OCI-M2 (cell line): ENCODE measurements at regions not wholly inside any gene's neighbourhood (a gene's known extent, or its start where the extent isn't known, plus 50 kb on each side); places are given as distances from the start of the nearest gene placed in this dataset.
"Not testable (repeated sequence)": the region's sequence is repeated elsewhere in the genome, so short reads cannot be mapped to it uniquely, and the experiment has no call there.

Source experiments
- DNase-seq: peaks from one replicate; lab custom pipeline; 2025; ENCODE audit not compliant: unreplicated experiment; lab: John Stamatoyannopoulos, UW

DNA sequence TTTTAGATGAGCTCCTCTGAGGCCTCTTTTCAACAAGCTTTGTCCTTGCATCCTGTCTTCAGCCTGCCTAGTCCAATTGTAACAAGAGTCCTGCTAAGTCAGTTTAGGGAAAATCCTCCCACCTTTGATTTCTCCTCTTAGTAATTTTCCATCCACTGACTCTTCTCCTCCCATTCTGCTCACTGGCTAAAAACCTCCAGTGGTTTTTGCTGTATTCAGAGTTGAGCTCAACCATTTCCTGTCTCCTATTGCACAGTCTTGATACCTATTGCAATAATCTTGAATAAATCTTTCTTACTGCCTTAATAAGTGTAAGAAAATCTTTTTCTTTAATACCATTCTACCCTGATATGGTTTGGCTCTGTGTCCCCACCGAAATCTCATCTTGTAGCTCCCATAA lies 117.8 kb upstream of the ENPP6 start:
- DNase-seq = no peak

DNA sequence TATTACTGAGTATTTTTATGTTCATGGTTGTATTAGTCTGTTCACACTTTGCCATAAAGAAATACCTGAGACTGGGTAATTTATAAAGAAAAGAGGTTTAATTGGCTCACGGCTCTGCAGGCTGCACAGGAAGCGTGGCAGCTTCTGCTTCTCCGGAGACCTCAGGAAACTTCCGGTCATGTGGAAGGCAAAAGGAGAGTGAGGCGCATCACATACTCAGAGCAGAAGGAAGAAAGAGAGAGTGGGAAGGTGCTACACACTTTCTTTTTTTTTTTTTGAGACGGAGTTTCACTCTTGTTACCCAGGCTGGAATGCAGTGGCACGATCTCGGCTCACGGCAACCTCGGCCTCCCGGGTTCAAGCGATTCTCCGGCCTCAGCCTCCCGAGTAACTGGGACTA lies 115.8 kb upstream of the ENPP6 start:
- not testable (repeated sequence) for DNase-seq

DNA sequence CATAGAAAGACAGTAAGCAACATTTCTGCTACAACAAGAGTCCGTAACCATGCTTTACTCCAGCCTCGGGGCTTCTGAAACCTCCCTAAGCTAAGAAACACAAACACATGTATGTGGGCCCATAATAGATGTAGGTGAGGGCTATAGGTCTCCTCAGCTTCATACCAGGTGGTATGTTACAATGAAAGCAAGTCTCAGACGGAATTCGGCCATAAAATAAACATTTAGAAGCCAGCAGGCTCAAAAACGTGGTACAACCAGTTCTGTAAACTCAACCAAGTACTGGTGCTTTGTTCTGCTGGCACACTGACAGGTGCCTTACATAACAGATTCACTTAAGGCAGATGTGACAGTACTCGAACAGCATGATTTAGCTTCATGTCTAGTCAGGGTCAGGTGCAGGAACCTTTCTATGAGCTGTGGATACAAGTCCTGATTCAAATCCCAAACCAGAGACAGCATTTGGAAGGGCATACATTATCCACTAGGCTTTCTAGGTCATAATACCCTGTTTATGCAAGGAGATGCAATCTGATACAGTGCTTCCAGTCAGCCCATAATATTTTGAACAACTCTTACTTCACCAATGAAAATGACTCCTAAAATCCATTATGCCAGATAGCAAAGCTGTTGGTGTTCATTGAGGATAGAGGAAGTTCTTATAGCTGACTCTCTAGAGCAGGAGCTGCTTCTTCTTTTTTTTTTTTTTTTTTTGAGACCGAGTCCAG lies 113.8 kb upstream of the ENPP6 start:
- no peak for DNase-seq

DNA sequence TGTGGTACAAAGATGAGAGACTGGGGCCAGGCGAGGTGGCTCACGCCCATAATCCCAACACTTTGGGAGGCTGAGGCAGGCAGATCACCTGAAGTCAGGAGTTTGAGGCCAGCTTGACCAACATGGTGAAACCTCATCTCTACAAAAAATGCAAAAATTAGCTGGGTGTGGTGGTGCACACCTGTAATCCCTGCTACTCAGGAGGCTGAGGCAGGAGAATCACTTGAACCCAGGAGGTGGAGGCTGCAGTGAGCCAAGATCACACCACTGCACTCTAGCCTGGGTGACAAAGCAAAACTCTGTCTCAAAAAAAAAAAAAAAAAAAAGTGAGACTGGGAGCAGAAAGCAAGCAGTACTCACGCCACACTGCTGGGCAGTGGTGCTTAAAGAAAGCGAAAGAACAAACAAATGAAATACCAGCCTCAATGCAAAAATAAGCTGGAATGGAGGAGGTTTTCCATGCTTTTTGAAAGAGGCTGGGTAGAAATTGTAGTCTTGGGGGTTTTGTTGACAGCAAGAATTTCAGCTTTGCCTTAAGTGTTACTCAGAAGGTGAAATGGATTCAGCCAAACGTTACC lies 112.9 kb upstream of the ENPP6 start:
- DNase-seq = not testable (repeated sequence)

DNA sequence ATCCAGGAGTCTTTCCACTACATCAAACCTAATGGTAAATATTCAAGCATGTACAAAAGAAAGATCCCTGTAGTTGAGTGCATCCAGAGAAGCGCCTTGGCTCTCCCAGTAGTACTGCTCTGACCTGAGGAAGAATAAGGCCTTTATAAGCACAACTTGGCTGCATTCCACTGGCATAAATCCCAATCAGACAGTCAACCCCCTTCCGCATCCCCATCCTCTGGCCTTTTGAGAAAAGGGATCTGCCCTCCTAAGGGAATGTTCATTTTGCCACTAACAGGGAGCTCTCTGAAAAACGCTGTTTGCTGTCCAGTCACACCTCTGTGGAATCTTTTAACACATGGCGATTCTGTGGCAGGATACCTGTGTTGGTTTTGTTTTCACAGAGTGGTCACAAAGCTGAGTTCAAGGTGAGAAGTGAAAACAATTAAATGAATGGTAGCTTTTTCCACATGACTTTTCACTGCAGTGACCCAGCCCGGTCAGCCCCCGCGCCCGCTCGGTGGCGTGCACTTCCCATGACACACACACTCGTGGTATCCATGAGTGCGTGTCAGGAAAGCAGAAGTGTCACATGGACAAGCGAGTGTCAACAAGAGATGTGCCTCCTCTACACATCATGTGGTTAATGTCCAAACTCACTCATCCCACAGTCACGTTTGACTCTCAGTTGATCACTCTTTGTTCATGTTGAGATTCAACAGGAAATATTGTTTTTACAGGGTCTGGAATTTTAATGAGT lies 112.2 kb upstream of the ENPP6 start:
- DNase-seq = no peak

DNA sequence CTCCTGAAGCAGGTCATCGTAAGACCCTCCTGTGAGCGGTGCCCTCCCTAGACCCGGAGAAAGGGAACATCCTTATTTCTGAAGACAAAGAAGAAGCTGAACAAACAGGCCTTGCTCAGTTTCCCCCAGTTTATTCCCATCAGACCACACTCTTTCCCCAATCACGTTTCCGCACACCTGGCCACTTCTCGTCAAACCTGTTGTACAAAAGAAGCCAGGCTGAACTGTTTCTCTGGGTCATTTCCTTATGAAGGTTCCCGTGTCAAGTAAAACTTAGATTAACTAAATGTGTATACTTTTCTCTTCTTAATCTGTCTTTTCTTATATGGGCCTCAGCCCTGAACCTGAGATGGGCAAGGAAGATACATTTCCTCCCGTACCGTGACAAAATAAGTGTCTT lies 111.6 kb upstream of the ENPP6 start:
- DNase-seq = no peak

DNA sequence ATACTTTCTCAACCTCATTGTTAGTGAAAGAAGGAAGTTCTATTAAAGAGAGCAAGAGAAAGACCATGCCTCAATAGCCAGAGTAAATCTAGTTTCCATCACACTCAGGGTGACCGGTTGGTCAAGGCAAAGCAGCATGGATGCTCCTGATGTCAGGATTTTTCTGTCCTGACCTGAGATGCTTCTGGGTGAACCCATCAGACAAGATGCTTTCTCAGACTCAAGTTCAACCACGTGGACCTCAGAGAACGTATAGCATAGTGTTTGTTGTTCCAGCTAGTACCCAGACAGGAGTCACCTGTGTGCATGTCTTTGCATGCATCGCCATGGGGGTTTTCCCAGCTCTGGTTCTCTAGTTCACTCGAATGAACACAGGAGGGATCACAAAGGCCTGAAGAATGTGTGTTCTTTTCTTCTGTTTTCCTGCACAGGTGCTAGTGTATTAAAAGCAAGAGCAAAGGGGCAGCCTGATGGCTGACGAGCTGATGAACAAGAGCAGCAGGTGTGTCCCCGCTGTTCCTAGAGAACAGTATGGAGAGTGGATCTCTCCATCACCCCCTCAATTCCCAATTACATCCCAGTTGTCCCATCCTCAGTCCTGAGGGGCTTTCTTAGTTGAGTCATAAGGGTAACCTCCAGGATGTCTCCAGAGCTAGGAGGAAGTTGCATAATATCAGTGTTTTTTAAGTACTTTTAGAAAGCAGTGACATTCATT lies 110.5 kb upstream of the ENPP6 start:
- DNase-seq = no peak

DNA sequence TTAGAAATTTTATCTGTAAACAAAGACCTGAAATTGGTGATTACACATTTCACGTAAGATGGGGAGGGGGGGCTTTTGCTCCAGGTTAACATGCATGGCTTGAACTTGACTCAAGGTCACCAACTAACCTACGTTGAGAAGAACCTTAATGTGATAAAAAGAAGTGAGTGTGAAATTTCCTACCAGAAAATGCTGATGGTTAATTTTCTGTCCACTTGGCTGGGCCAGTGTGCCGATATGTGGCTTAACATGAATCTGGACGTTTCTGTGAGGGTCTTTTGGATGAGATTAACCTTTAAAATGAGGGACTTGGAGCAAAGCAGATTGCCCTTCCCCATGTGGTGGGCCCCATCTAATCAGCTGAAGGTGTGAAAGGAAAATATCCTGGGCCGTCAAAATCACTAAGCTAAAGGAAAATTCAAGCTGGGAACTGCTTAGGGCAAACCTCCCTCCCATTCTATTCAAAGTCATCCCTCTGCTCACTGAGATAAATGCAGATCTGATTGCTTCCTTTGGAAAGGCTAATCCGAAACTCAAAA lies 107.3 kb upstream of the ENPP6 start:
- no peak for DNase-seq

DNA sequence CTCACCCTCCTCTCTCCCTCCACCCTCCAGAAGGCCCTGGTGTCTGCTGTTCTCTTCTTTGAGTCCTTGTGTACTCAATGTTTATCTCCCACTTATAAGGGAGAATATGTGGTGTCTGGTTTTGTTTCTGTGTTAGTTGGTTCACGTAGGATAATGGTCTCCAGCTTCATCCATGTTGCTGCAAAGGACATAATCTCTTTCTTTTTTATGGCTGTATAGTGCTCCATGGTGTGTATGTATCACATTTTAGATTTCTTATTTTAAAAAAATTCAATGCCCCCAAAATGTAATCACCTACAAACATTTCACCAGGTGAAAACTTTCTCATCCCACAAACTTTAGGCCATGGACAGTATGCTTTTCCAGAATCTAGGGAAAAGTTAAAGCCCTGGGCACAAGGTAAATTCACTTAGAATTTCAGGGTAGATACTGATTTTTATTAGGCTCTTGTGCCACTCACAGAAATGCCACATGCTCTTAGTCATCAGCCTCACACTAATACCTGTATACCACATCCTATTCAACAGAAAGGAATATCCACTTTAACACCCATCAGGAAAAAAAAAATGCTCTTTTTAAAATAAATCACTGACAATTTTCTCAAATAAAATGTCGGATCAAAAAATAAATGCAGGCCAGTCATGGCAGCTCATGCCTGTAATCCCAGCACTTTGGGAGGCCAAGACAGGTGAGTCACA lies 104.8 kb upstream of the ENPP6 start:
- no peak for DNase-seq

DNA sequence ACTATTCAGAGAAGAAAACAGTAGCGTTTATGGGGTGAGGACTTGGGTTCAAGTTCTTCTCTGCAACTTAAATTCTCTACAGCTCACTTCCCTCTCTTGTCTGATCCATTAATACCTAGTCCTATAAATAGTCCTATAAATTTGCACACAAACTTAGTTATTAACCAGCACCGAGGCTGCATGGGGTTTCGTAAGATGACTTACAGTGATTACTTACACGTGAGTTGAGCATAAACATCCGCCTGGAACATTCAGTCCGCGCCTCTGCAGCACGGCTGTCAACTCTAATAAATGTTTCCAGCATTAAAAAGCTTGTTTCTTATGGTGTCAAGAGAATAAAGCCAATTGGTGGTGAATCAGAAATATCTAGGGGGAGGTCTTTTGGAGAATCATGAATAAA lies 103.0 kb upstream of the ENPP6 start:
- DNase-seq = no peak

DNA sequence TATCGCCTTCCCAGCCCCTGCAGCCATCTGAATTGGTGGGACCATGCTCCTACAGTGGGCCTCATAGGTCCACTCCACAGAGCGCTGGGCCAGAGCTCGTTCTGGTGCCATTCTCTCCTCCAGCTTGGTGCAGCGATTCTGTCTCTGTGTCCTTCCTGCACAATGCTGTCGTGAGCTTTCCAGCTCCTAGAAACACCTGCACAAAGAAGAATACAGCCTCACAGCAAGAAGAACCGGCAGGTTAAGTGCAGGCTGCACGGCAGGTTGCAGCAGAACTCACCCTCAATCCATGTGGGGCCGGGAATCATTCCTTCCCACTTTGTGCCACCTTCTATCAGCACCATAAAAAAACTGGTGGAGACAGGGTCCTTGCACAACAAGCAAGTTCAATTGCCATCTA lies 101.2 kb upstream of the ENPP6 start:
- no peak for DNase-seq

DNA sequence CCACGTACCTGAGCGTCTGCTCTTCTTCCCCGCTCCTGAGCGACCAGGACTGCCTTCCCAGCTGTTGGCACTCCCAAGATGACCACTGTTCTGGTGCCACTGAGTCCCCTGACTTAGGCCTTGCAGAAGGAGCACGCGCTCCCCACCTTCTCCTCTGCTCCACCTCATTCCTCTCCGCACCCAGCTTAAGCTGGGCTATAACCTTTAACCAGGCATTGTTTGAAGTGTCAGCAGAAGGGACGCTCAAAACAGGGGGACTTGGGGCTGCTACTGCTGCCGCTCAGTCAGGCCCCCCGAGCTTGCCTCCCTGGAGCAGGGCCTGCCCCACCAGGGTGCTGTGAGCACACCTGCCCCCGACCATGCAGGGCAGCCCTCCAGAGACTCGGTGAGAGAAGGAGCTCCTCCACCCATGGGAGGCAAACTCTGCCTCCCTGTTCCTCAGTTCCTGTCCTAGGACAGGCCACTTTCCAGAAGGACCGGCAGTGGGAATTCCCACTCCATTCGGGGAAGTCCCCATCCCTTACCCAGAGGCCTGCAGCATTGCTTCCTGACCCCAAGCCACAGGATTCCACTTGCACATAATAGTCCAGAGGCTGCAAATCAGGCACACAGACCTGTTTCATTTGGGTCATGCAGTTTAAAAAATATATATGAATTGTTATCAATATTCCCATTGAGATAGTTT lies 99.7 kb upstream of the ENPP6 start:
- no peak for DNase-seq

DNA sequence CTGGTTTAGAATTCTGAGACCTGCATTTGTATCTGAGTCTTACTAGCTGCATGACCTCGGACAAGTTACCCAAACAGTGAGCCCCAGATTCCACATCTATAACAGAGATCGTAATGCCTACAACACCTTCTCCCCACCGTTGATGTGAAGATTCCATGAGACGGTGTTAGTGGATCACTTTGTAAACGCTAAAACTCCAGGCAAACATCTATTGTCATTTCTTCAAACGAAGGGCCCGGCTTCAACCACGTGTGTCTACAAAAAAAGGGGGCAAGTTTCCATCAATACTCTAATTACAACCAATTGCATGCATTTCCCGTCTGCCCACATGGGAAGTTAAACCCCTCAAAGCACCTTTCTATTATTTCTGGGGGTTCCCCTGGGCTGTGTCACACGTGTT lies 99.1 kb upstream of the ENPP6 start:
- no peak for DNase-seq

DNA sequence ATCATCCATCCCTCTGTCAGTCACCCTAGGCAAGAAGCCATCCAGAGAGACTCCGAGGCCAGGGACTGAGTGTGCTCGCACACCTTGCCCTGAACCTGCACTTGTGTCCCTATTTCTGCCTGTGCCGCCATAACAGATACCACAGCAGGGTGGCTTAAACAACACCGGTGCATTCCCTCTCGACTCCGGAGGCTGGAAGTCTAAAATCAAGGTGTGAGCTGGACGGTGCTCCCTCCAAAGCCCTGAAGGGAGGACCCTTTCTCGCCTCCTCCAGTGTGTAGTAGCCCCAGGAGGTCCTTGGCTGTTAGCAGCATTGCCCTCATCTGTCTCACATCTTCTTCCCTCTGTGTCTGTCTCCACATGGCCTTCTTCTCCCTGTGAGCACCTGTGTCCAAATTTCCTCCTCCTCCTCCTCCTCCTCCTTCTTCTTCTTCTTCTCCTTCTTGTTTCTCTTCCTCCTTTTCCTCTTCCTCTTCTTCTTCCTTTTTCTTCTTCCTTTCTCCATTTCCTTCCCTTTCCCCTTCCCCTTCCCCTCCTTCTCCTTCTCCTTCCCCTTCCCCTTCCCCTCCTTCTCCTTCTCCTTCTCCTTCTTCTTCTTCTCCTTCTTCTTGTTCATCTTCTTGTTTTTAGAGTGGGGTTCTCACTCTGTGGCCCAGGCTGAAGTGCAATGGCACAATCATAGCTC lies 98.1 kb upstream of the ENPP6 start:
- no peak for DNase-seq

DNA sequence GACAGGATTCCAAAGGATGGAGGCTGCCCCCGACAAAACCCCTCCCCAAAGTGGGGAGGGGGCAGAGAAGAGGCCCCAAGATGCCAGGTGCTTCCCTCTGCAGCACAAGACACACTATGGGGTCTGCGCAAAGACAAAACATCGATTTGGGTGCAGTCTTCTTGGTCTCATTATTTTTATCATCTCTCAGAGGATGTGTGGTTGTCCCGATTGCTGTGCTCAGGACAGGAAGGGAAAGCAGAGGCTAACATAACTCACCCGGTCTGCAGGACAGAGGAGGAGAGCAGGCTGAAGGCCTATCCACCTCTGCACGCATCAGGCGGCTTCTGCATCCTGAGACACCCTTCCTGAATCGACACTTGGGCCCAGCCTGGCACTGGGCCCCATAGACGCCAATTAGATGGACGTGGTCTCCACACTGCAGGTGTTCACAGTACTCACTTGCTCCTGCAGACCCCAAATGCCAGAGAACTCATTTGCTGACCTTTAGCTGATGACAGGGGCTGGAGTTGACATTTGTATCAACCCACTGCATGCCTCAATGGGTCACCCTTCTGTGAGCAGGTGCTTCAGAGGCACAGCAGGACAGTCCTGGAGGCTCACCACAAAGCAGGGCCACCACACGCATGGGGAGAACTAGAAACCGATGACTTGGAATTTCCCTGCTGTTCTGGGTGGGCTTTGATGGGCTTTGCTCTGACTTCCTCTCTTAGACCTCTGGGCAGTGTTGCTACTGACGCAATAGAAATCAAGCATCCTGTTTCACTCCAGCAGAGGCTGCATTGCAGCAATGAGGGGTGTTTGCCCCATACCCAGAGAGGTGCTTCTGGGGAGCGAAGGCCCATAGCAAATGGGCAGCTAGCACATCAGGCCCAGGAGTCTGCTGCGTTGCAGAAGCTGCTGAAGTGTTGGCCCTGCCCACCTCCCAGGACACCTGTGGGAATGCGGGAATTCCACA lies 96.3 kb upstream of the ENPP6 start:
- DNase-seq = no peak

DNA sequence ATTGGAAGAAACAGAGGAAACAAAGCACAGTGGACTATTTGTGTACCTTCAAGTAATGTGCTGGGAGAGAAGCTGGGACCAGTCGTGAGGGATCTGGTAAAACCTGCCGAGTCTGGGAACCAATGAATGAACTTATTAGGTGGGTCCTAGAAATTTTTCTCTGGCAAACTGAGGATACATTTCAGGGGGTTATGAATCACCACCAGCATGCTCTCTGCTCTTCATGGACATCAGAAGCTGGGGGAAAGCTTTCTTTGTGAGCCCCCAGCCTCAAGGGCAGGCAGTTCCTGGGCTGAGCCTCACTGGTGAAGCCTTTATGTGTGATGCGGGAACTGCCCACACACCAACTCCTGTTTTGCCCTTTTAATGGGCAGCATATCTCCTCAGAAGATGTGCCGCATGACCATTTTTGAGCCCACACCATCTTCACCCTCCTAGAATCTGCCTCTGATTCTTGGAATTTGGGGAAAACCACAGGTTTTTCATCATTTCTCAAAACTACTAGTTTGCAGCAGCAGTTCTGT lies 95.4 kb upstream of the ENPP6 start:
- no peak for DNase-seq

DNA sequence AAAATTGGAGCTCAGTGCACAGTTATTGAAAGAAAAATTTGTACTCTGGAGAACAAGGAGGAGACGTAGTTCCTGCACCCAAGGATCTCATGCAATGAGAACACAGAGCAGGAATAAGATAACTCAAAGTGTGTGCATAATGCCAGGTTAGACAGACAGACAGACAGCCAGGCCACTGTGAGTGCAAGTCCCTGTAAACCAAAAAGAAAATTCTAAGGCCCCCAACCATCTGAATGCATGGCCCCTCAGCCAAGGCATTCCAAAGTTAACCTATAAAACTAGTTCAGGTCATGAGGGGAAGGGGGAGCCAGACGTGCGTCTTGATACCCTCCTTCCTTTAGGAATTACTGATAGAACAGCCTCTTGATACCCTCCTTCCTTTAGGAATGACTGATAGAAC lies 94.5 kb upstream of the ENPP6 start:
- no peak for DNase-seq
